LoVo (cell line): ENCODE measurements at regions not wholly inside any gene's neighbourhood (a gene's known extent, or its start where the extent isn't known, plus 50 kb on each side); places are given as distances from the start of the nearest gene placed in this dataset.
A peak's percentile ranks its signal among the peaks of the same experiment; 100 is the strongest.

ENCODE experiments used
- DNase-seq: peaks from one replicate; pipeline ENCODE4 v3.0.0-alpha.2; 2016; ENCODE audit warnings: low spot score

GRCh38 chr11:19560156-19560555 lies 152.5 kb upstream of the NAV2 start:
- no peak for DNase-seq

GRCh38 chr11:19559746-19560145 lies 152.9 kb upstream of the NAV2 start:
- DNase-seq: no peak

- no peak for DNase-seq
Observed at GRCh38 chr11:19558189-19558986, 154.2 kb upstream of the NAV2 start.

- peak; percentile 55 for DNase-seq
Observed at GRCh38 chr11:19557720-19558140, 154.9 kb upstream of the NAV2 start.

GRCh38 chr11:19557185-19557584 lies 155.5 kb upstream of the NAV2 start:
- no peak for DNase-seq

- DNase-seq: no peak
Observed at GRCh38 chr11:19555266-19555665, 157.4 kb upstream of the NAV2 start.

- DNase-seq: peak; percentile 66
Observed at GRCh38 chr11:19553683-19554333, 158.8 kb upstream of the NAV2 start.

GRCh38 chr11:19552656-19553260 lies 159.9 kb upstream of the NAV2 start:
- no peak for DNase-seq

- DNase-seq: no peak
Observed at GRCh38 chr11:19552161-19552560, 160.5 kb upstream of the NAV2 start.

- no peak for DNase-seq
Observed at GRCh38 chr11:19551457-19551856, 161.2 kb upstream of the NAV2 start.

GRCh38 chr11:19547044-19547443 lies 165.6 kb upstream of the NAV2 start:
- no peak for DNase-seq

GRCh38 chr11:19546325-19546724 lies 166.3 kb upstream of the NAV2 start:
- DNase-seq: no peak

GRCh38 chr11:19541521-19542049 lies 171.1 kb upstream of the NAV2 start:
- no peak for DNase-seq

- no peak for DNase-seq
Observed at GRCh38 chr11:19539861-19540260, 172.8 kb upstream of the NAV2 start.

- DNase-seq: no peak
Observed at GRCh38 chr11:19537803-19538453, 174.7 kb upstream of the NAV2 start.

GRCh38 chr11:19536131-19536530 lies 176.5 kb upstream of the NAV2 start:
- DNase-seq: no peak

GRCh38 chr11:19530505-19530904 lies 182.1 kb upstream of the NAV2 start:
- DNase-seq: no peak

- no peak for DNase-seq
Observed at GRCh38 chr11:19526119-19526518, 186.5 kb upstream of the NAV2 start.

- no peak for DNase-seq
Observed at GRCh38 chr11:19525714-19526113, 186.9 kb upstream of the NAV2 start.

GRCh38 chr11:19525276-19525675 lies 187.4 kb upstream of the NAV2 start:
- DNase-seq: no peak

GRCh38 chr11:19524171-19524671 lies 188.4 kb upstream of the NAV2 start:
- DNase-seq: no peak

GRCh38 chr11:19520681-19521080 lies 192.0 kb upstream of the NAV2 start:
- DNase-seq: no peak
